ENCODE measurements at regions not wholly inside any gene's neighbourhood (a gene's known extent, or its start where the extent isn't known, plus 50 kb on each side); places are given as distances from the start of the nearest gene placed in this dataset.

DNA sequence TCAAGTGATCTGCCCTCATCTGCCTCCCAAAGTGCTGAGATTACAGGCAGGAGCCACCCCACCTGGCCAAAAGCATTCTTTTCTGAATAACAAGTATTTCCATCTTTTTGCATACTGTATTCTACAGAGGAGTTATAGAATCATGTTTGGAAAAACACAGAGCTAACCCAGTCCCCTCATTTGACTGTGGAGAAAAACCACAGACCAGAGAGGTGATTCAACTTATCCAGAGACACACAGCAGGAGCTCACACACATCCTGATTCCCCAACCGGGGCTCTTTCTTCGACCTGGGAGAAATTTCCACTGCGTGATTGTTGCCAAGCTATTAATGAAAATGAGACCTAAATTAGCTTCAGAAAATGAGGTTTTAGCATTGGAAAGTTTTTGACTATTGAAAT, 176.1 kb upstream of the TLE3 start:
- intact Hi-C loops (cut with DNase I; ENCODE audit: low total_unique reads): no loop called here
- WGBS, 5 donors: 88 to 94% (median 92%) methylated on average over 3 of the region's 3 CpGs
- TF ChIP-seq EP300 (IDR thresholded peaks at IDR 0.05) (no peak), POLR2A (IDR thresholded peaks at IDR 0.05) (no peak)
- no peak overlapping the region for H3K27ac ChIP-seq
- no peaks in the 10 kb centered on the region for H3K27me3 ChIP-seq
- H3K9me3 ChIP-seq: no peaks in the 10 kb centered on the region
- peaks cover 15 to 32% (median 24%) of the 10 kb centered on the region in 4 donors for H3K4me1 ChIP-seq
- H3K4me3 ChIP-seq: no peak overlapping the region
- no peak for DNase-seq
- H3K36me3 ChIP-seq: no peaks in the 10 kb centered on the region

DNA sequence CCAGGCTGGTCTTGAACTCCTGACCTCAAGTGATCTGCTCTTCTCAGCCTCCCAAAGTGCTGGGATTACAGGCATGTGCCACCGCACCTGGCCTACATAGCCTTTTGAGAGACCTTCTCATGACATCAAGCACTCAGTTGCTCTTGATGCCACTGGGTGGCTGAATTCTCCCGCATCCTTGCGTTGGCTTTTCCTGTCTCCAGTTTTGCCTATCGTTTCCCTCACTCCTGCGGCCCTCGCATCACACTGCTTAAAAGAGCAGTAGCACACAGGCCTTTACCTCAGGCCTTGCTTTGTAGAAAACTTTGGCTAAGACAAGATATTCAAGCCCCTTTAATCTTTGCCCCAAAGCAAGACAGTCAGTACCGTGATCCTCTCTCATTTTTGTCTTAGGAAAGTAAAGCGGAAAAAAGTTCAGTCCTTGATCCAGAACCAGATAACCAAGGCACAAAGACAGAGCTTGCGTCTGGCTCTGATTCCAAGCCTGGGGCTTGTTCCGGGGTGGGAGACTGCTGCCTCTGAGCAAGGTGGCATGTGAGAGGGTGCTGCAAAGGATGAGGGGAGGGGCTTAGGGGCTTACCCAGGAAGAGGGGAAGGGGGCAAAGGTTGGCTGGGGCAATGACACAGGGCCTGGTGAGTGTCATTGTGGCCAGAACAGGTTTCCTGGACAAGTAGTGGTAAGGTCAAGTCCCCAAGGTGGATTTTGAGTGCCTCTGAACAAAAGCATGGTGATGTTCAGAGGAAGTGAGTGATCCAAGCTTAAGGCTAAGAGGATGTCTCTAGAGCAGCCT, 175.0 kb upstream of the TLE3 start:
- H3K27me3 ChIP-seq: no peaks in the 10 kb centered on the region
- DNase-seq: no peak
- no peak overlapping the region for H3K4me3 ChIP-seq
- H3K36me3 ChIP-seq: no peaks in the 10 kb centered on the region
- H3K4me1 ChIP-seq: peaks cover 15 to 40% (median 25%) of the 10 kb centered on the region in 4 donors
- H3K9me3 ChIP-seq: no peaks in the 10 kb centered on the region
- 93 to 99% (median 96%) methylated on average over 10 of the region's 10 CpGs for WGBS, 5 donors
- intact Hi-C loops (cut with DNase I; ENCODE audit: low total_unique reads): no loop called here
- TF ChIP-seq EP300 (IDR thresholded peaks at IDR 0.05) (no peak), POLR2A (IDR thresholded peaks at IDR 0.05) (no peak), POLR2AphosphoS5 (IDR thresholded peaks at IDR 0.05) (no peak)
- TF ChIP-seq, protein P1, sequence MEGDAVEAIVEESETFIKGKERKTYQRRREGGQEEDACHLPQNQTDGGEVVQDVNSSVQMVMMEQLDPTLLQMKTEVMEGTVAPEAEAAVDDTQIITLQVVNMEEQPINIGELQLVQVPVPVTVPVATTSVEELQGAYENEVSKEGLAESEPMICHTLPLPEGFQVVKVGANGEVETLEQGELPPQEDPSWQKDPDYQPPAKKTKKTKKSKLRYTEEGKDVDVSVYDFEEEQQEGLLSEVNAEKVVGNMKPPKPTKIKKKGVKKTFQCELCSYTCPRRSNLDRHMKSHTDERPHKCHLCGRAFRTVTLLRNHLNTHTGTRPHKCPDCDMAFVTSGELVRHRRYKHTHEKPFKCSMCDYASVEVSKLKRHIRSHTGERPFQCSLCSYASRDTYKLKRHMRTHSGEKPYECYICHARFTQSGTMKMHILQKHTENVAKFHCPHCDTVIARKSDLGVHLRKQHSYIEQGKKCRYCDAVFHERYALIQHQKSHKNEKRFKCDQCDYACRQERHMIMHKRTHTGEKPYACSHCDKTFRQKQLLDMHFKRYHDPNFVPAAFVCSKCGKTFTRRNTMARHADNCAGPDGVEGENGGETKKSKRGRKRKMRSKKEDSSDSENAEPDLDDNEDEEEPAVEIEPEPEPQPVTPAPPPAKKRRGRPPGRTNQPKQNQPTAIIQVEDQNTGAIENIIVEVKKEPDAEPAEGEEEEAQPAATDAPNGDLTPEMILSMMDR (IDR thresholded peaks at IDR 0.05): no peak
- no peak overlapping the region for H3K27ac ChIP-seq

DNA sequence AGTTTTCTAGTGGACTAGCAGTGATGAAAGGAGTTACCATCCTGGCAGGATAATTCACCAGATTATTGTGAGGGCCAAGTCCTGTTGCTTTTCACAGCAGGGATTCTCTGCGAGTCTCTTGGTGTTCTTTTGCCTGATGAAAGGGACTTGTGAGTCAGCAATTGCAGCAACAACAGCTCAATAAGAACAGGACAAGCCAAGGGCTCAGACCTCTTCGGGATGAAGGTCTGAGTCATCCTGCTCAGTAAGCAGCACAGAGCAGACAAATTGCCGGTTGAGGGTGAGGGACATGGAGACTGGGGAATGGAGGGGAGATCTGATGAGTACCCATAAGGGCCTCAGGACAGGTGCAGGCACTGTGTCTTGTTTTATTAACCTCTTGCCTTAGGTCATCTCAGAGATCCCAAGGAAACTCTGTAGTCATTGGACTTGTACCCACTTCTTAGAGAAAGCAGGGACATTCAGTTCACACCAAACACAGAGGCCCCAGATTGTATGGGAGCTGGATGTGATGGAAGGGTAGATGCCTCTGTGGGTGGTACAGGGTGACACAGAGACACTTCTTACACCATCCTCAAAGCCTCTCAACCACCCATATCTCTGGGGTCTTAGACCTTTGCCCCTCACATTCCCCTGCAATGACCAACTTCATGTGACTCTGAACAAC, 173.8 kb upstream of the TLE3 start:
- Histone ChIP-seq H3K27me3 (no peaks in the 10 kb centered on the region), H3K4me1 (peaks cover 23 to 52% (median 33%) of the 10 kb centered on the region in 4 donors), H3K36me3 (no peaks in the 10 kb centered on the region), H3K9me3 (no peaks in the 10 kb centered on the region), H3K4me3 (no peak overlapping the region), H3K27ac (peak overlapping the region in 4 of 5 donors; percentile 30 to 76 (median 58))
- WGBS, 5 donors: 32 to 56% (median 37%) methylated on average over 3 of the region's 3 CpGs
- intact Hi-C loops (cut with DNase I; ENCODE audit: low total_unique reads): no loop called here
- DNase-seq: no peak
- TF ChIP-seq EP300 (IDR thresholded peaks at IDR 0.05) (no peak), POLR2AphosphoS5 (IDR thresholded peaks at IDR 0.05) (peak in 2 of 3 donors; percentile 28 to 88), POLR2A (IDR thresholded peaks at IDR 0.05) (no peak)
- TF ChIP-seq, protein P1 (IDR thresholded peaks at IDR 0.05): no peak

DNA sequence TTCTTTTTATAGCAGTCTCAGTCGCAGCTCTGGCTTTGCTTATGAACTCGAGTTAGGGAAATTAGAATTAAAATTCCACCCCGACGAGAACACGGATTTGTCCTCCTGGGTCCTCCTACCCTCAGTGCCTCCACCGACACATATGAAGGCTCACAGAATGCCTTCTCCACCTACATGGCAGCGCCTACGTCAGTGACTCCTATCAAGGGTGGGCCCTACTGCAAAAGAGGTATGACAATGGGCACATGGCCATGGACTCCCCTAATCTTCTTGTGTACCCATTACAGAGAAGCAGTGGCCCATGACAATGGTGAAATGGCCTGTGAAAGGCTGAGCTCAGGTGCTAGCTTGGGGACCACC, 173.0 kb upstream of the TLE3 start:
- TF ChIP-seq EP300 (IDR thresholded peaks at IDR 0.05) (no peak), POLR2A (IDR thresholded peaks at IDR 0.05) (no peak), POLR2AphosphoS5 (IDR thresholded peaks at IDR 0.05) (no peak)
- TF ChIP-seq, protein P1 (IDR thresholded peaks at IDR 0.05): no peak
- WGBS, 5 donors: 75 to 91% (median 80%) methylated on average over 8 of the region's 8 CpGs
- intact Hi-C loops (cut with DNase I; ENCODE audit: low total_unique reads): no loop called here
- H3K27me3 ChIP-seq: no peaks in the 10 kb centered on the region
- H3K4me1 ChIP-seq: peaks cover 27 to 60% (median 41%) of the 10 kb centered on the region in 4 donors
- no peaks in the 10 kb centered on the region for H3K36me3 ChIP-seq
- H3K27ac ChIP-seq: peak overlapping the region in 4 of 5 donors; percentile 30 to 76 (median 58)
- H3K4me3 ChIP-seq: no peak overlapping the region
- H3K9me3 ChIP-seq: no peaks in the 10 kb centered on the region
- no peak for DNase-seq

Measured in stomach (tissue), 8 donors.